ENCODE measurements at regions not wholly inside any gene's neighbourhood (a gene's known extent, or its start where the extent isn't known, plus 50 kb on each side); places are given as distances from the start of the nearest gene placed in this dataset.
A peak's percentile ranks its signal among the peaks of the same experiment; 100 is the strongest.

DNA sequence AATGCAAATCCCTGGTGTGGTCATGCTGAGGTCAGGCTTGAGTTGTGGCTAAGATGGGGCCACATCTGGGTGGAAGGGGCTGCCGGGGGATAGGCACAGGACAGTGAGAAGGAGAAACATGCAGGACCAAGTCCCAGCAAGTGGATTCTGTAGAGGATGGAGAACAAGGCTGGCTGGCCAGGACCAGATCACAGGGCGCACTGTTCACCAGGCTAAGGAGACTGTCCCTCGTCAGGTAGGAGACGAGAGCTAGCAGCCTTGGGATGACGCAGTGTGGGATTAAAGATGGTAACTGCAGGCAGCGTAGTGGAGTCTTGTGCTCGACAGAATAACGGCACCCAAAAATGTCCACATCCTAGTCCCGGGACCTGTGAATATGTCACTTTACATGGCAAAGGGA lies 336.1 kb downstream of the BCL11B start:
- no peak for DNase-seq (ENCODE audit: low read depth)

DNA sequence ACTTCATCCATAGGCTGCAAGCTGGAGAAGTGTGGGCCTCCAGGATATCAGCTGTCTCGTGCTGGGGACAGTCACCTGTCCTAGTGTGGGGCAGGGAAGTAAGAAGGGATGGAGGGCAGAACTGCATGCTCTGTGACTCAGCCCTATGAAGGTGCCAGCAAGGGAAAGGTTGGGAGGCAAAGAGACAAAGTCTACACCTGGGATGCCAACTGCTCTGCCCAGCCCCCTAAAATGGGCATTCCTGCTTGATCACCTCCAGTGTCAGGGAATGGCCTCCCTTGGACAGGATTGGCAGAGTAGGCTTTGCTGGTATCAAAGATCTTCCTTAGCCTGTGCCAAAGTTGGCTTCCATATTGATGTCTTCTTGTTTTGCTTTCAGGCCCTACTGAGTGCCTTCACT lies 335.0 kb downstream of the BCL11B start:
- DNase-seq (ENCODE audit: low read depth): no peak

DNA sequence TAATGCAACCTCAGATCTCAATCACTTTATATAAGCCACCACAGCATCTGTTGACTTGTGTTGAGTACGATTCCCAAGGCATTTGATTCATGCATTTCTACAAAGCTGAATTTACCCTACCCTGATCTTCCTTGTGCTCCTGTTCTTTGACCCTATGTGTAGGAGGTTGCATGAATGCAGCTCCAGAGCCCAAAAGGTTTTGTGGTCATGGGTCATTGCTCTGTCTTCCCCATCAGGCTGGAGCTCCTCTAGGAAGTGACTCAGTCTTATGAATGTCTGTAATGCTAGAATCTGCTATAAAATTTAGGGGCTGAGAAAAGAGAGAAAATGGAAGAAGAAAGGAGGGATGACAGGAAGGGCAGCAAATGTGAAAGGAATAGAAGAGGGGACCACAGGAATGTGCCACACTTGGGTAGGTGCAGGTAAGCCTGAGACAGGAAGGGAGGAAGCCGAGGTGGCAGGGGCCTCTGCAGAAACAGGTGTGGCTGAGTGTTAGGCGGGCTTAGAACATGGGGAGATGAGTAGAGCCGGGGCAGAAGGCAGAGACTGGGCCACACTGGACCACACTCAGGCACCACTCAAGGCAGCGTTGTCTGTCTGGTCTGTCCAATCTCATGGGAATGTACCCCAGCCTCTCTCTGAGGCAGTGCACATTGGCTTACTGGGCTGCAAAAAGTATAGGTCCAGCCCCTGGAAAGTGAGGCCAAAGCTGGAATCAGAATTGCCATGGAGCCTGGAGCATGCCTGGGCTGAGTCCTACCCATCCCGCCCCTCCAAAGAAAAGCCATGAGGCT lies 334.1 kb downstream of the BCL11B start:
- DNase-seq (ENCODE audit: low read depth): peak; percentile 30

DNA sequence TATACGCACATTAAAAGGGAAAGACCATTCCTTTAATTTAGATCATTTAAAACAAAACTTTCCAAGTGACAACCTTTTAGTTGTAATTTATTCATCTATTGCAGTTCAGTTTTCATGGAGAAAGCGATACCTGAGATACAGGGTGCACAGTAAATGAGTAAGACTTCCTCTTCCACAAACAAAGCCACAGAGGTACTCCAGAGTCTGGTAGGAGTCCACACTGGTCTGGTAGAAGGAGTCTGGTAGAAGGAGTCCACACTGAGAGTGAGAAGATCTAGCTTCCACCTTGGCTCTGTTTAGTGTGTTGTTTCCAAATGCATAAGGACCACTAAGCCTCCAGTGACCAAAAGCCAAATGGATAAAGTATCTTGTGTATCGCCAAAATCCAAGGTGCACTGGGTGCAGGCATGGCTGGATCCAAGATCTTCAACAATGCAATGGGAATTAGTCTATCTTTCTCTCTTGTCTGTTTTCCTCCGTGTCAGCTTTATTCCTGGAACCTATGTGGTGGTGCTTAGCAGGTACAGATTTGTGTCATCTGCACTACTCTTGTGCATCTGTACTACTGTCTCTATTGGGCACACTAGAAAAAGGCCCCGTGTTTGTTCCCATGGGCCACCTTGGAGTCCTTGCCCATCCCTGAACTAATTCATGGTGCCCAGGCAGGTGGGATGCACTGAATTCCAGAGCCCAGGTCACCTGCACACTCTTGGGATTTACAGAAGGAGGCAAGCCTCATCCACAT lies 331.1 kb downstream of the BCL11B start:
- no peak for DNase-seq (ENCODE audit: low read depth)

DNA sequence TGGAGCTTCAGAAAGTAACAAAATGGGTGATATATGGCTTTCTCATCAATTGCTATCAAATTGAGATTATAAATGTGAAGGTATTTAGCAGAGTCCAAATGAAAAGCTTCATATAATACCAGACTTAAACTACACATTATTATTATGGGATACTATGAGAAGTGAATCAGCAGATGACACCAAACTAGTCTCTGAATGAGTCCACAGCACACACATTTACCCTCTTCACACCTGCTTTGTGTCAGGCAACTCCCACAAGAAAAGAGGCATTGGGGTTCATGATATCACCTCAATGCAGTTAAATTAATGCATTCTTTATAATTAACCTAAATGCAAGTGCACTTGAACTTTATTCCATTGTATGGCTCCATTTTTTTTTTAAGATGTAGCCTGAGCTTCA lies 330.5 kb downstream of the BCL11B start:
- DNase-seq (ENCODE audit: low read depth): no peak

DNA sequence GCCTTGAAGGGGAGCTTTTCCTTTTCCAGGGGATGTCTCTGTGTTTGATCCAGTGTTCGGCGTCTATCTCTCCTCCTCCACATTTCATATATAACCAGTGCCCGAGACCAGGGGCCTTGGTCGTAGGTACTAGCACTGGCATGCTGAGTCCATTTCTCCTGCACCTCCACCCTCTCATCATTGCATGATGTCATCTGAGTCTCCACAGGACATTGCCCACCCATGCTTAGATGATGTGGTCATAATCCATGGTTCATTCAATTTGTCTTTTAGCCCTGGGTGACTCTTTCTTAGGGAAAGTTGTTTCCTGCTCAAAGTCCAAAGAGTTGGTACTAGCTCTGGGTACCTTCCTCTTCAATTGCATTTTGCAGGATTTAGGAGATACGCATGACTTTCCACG lies 328.1 kb downstream of the BCL11B start:
- DNase-seq (ENCODE audit: low read depth): no peak

DNA sequence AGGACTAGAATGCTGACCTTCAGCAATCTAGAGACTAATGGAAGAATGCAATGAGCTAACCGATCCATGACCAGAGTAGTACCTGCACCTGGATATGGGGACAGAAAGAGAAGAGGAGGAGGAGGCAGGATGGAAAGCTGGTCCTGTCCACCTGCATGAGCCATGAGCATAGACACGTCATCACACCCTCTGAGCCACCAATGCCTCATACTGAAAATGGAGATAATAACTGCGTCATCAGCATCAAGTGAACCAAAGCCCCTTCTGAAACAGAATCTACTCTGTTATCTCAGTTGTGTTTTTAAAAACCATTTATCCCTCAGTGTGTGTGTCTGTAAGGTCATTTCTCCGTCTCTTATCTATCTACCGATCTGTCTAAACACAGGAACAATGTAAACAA lies 327.0 kb downstream of the BCL11B start:
- DNase-seq (ENCODE audit: low read depth): no peak

DNA sequence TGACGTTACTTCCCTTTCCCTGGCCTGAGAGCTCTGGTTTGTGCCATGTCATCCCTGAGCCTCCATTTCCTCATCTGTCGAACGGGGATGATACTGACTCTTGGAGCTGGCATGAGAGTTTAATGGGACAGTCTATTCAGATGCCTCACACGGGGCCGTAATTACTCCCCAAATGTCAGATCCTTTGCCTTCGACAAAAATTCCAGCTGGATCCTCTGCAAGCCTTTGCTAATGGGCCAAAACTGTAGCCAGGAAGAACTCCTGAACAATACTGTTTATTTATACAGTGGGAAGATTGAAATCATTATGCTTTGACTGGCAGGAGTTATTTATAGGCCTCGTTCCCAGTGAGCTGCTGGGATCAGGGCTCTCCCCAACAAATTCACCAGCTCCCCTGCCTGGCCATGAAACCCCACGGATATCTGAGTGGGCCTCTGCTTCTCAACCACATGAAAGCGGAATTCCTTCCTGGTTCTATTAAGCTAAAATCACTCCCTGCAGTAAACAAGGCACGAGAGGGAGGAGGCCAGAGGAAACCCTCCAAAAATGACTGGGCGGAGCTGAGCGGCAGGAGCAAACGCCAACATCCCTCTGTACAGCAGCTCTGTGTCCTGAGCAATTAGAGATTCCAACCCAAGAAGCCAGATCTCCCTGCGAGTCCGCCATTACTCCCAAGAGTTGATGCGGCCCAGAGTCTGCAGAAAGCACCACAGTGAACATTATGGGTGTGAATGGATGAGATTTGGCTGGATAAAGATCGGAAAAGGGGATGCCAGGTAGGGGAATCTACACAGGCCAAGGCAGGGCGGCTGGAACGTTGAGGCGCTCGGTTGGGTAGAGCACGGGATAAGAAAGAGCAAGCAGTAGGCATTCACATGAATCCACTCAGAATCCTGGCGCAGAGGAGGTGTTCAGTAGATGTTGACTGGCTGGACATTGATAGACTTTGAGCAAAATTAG lies 326.1 kb downstream of the BCL11B start:
- peak; percentile 50 for DNase-seq (ENCODE audit: low read depth)

DNA sequence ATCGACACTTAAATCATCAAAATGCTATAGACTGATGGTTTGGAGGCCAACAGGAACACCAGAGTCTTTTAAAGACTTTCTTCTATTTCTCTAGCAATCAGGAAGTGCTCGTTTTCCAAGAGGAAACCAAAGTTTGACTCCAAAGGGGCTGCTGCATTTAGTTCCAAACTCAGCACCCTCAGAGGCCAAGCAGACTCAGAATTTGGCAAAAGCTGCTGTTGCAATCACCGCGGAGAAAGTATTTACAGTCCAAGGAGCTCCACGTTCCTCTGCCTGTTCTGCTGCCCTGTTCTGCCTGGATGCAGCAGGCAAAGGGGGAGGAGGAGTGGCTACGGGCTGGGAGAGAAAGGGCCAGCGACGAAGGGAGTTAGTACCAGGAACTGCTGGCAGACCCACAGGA lies 325.1 kb downstream of the BCL11B start:
- no peak for DNase-seq (ENCODE audit: low read depth)

DNA sequence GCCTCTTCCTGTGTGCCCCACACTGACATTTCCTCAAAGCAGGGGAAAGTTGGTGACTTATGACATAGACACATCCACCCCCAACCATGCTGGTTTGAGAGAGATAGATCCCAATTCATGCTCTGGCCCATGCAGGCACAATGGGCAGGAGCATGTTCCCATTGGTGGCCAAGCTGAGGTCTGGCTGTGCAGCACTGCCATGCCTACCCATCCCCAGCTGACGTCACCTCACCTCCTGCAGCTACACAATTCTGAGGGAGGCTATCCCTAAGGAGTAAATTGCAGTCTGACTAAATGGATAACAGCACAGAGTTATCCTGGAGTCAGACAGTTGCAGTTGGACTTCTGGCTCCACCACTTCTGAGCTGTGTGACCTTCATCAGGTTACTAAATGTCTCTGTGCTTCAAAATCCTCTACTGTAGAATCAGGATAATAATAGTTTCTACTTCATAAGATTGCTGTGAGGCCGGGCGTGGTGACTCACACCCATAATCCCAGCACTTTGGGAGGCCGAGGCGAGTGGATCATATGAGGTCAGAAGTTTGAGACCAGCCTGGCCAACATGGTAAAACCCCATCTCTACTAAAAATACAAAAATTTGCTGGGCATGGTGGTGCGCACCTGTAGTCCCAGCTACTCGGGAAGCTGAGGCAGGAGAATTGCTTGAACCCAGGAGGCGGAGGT lies 323.9 kb downstream of the BCL11B start:
- DNase-seq (ENCODE audit: low read depth): no peak

DNA sequence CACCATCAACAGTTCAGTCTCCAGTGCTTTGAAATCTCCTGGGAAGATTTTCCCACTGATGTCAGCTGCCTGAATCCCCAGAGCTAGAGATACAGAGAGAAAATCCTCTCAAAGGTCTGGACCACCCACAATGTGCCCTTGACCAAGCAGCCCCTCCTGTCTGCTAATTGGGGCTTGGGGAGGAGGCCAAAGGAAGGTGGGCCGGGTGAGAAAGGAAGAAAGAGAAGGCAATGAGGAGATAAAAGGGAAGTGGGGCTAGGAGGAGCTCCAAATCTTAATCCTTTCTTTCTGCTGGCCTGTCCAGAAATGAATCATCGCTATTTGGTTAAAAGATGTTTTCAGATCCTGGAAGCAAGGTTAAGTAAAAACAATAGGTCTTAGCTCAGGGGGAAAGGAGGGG lies 322.9 kb downstream of the BCL11B start:
- no peak for DNase-seq (ENCODE audit: low read depth)

DNA sequence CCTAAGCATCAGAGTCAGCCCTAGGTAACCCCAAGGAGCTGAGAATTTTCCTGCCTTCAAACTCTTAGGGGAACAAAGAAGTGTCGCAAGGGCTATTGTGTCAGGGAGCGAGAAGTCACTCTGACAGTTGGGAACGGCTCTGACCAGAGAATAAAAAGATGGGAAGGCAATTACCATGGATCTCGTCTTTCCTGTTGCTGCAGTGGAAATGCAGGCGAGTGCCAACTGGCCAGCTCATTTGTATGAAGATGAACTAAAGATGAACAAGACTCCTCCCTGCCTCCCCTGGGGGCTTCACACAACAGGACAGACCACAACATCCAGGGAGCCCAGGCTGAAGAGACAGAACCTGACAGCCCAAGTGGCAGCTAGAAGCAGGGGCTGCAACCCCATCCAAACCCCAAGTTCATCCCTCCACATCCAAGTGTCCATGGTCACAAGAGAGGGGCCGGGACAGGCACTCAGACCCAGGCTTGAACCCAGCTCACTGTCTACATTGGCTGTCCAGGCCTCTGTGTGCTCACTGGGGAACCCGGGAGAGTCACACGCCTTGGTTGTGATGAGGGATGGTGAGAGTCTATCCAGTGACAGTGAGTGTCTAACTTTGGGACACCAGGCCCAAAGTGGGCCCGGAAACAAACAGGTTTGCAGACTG lies 322.4 kb downstream of the BCL11B start:
- DNase-seq (ENCODE audit: low read depth): no peak

DNA sequence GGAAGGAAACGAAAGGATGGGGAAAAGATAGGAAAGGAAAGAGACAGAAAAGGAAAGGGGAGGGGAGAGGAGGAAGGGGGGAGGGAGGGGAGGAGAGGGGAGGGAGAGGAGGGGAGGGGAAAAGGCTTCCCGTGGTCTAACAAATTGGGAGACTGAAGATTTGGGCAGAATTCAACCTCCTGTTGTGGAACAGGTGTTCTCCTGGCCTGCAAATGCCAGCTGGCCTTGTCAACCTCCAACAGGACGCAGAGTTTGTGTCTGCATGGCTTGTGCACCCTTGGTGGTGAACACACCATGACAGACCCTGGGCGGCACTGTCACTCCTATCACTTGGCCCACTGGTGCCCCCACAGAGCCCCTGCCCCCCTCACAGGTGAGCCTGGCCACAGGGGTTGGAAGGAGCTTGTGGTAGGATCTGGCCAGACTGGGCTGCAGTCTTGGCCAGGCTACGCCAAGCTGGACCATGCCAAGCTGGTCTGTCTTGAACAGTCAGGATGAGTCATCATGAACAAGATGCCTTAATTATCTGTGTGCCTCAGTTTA lies 321.6 kb downstream of the BCL11B start:
- DNase-seq (ENCODE audit: low read depth): no peak

DNA sequence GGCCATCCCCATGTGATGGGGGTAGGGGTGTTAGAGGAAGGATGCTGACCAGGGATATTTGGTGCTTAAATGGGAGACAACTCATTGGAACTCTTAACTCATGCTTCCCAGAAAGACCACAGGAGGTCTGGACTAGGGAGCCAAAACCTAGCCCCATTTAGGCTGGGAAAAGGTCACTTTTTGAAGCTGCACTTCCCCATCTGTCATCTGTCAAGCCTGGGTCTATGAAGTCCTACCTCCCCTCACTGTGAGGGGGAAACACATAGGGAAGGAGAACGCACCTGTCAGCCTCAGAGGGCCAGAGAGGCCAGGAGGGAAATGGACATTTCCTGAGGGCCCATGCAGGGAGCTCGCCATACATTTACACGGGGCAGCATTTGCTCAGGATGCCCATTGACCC lies 321.0 kb downstream of the BCL11B start:
- no peak for DNase-seq (ENCODE audit: low read depth)

DNA sequence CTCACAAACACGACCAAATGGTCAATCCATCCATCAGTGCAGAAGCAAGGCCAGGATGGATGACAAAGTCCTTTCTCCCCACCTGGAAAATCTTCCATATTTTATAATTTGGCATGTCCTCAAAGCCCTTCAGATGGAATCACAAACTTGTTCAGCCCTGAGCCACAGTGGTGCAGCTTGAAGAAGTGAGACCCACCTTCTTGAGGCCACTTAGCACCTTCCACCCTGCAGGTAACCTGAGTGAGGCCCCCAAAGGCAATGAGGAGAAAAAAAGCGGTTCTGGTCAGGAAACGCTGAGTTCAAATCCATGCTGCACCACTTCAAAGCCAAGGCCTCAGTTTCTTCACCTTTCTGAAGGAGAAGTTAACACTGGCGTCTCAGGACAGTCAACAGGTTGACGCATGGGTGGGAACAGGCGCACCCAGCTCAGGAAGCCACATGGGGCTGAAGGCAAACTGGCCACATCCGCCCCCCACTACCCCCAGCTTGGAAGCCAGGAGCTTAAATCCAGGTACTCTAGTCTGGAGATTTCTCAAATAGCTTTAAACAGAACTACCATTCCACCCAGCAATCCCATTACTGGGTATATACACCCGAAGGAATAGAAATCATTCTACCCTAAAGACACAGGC lies 320.4 kb downstream of the BCL11B start:
- no peak for DNase-seq (ENCODE audit: low read depth)

DNA sequence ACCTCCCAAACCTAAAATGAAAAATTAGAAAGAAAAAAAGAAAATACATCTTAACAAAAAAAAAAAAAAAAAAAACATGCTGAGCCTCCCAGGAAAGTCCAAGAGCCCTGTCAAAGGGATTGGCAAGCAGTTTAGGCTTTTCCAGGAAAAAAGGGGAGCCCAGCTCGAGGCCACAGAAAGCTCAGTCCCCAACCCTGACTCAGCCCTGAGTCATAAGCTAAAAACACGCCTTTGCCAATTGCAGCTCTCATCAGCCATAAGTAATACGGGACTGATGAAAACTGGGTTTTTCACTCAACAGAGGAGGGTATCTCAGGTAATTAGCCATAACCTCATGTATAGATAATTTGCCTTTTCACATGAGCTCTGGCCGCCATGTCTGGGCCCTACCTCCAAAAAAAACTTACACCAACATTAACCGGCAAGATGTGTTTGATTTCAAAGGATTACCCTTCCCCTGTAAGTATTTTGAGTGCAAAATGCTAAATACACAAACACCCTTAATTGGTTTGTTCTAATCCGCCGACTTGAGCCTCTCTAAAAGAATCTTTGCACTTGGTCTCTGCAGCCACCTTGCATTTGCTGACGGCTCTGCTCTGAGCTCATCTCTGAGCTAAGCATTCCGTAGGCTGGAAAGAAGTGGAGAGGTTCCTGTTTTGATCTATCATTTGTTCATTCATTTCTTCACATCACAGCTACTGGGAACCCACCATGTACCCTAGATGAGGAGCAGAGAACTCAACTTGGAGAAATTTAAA lies 319.2 kb downstream of the BCL11B start:
- peak; percentile 81 for DNase-seq (ENCODE audit: low read depth)

DNA sequence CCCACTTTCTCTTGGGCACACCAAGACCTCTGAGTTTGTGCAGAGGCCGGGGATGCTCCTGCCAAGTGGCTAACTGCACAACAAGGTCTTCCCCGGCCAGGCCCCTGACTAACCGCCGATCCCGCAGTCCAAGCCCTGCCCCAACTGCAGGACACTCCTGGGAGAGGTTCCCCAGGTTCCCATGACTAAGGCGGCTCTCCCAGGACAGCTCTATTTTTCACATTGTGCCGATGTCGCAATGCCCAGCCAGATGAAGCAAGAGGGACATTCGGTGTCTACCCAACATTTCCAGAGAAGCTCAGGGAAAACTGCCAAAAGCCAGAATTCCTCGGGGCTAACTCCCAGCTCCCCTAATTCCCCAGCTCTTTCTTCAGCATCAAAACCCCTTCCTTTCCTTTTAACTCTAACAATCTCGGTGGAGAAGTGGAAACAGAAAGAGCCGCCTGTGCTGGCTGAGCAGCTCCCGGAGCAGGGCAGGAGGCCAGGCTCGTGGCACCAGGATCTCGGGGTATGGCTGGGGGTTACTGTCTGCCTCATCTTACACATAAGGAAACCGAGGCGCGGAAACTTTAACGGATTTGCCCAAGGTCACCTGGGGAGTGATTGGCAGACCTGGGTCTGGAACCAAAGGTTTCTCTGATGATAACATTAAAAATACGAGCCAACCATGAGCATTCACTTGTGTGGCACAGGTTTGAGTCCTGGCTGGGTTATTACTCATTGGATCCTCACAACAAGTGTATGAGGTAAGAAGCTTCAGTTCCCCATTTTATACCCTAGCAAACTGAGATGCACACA lies 318.2 kb downstream of the BCL11B start:
- DNase-seq (ENCODE audit: low read depth): peak; percentile 81

DNA sequence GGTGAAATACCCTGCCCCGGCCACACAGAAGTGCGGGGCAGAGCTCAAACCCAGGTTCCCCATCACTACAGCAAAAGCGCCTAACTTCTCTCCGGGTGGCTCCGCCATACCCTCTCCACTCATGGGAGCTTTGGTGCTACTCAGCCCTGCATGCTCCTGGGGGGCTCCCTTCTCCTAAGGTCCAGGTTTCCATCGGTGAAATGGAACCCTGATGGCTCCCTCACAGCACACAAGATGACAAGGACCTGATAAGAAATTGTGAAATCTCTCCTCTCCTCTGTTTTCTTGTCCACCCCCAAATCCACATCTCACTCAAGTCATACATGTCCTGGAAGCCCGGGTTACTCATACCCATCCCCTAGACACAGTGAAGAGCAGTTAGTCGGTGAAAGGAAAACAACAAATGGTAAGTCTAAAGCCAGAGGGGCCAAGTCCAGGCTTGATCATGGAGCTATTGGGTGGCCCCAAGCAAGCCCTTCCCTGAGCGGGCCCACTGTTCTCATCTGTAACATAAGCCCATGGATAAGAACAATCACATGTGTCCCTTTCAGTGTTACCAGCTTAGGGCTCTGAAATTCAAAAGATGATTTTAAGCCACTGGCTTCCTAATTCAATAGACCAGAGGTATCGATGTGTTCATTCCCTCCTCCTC lies 317.5 kb downstream of the BCL11B start:
- no peak for DNase-seq (ENCODE audit: low read depth)
